Endothelial cell of umbilical vein (primary cell): ENCODE measurements at regions not wholly inside any gene's neighbourhood (a gene's known extent, or its start where the extent isn't known, plus 50 kb on each side); places are given as distances from the start of the nearest gene placed in this dataset.

Experiments
- BruUV-seq: library from RNA; stranded (reverse); fragments of 400-500 nt; replicated peaks from 2 replicates; lab custom pipeline; 2021; lab: Mats Ljungman, UMichigan
- CTCF ChIA-PET: fragments of 300-600, 350-600 bp; sonication (Branson Sonifier 250); formaldehyde crosslinking; loops from one replicate; lab custom pipeline; 2021; ENCODE audit warnings: antibody characterized with exemption, inconsistent platforms; lab: Charles Lee
- POLR2A ChIA-PET: fragments of 300-600, 350-600 bp; sonication (Branson Sonifier 250); formaldehyde crosslinking; loops from one replicate; lab custom pipeline; 2021; ENCODE audit warnings: antibody characterized with exemption, inconsistent platforms; lab: Charles Lee
- DNase-seq: peaks from one replicate; pipeline ENCODE4 v3.0.0-alpha.2; 2011; ENCODE audit warnings: low read depth, low spot score
- FAIRE-seq: peaks from 2 replicates; lab custom pipeline; 2011; peaks lifted over from hg19 to GRCh38; lab: Jason Lieb, UNC
- H2AFZ ChIP-seq: 2 replicates; pipeline ENCODE4 v1.6.0; 2012; ENCODE audit warnings: low read depth, low read length, control low read depth, inconsistent platforms
- H3K27ac ChIP-seq: 2 replicates; pipeline ENCODE4 v1.5.1; 2011; ENCODE audit warnings: low read depth, mild to moderate bottlenecking, control low read depth, low read length, moderate library complexity; ENCODE audit not compliant: insufficient read depth
- H3K27me3 ChIP-seq, 2 experiments: 2 replicates each; pipeline versions ENCODE4 v1.6.0 to v1.6.1; 2011; ENCODE audit warnings: low read length in 2 of 2, mixed read lengths in 1 of 2; ENCODE audit not compliant: control insufficient read depth in 2 of 2, insufficient read depth in 2 of 2
- H3K36me3 ChIP-seq, 2 experiments: 2 replicates in 1 of 2; 3 replicates in 1 of 2; pipeline ENCODE4 v1.5.1; 2011; ENCODE audit warnings: low read length in 2 of 2, mild to moderate bottlenecking in 1 of 2, moderate library complexity in 1 of 2; ENCODE audit not compliant: control insufficient read depth in 2 of 2, insufficient read depth in 2 of 2; ENCODE audit errors: extremely low read depth in 1 of 2
- H3K4me1 ChIP-seq: 3 replicates; pipeline ENCODE4 v1.5.1; 2011; ENCODE audit warnings: mild to moderate bottlenecking, low read length; ENCODE audit not compliant: control insufficient read depth, insufficient read depth; ENCODE audit errors: extremely low read depth
- H3K4me2 ChIP-seq: 2 replicates; pipeline ENCODE4 v1.6.1; 2011; ENCODE audit warnings: low read length, control low read depth, mixed read lengths; ENCODE audit not compliant: insufficient read depth
- H3K4me3 ChIP-seq, 3 experiments: fragments of 200-600 bp in 1 of 3; sonication (generic), shearing (Covaris generic) in 1 of 3; replicated peaks in 1 of 3; 2 replicates each; pipeline ENCODE4 v1.5.1; 2011 to 2016; ENCODE audit warnings: control low read depth in 3 of 3, low read length in 3 of 3, mild to moderate bottlenecking in 2 of 3, inconsistent platforms in 1 of 3, low read depth in 1 of 3, moderate library complexity in 1 of 3; ENCODE audit not compliant: insufficient read depth in 1 of 3
- H3K79me2 ChIP-seq: 2 replicates; pipeline ENCODE4 v1.6.0; 2012; ENCODE audit warnings: low read length, inconsistent platforms; ENCODE audit not compliant: control insufficient read depth, insufficient read depth
- H3K9ac ChIP-seq: replicated peaks from 2 replicates; pipeline ENCODE3; 2011; ENCODE audit warnings: low read length, control low read depth; ENCODE audit not compliant: insufficient read depth; ENCODE audit errors: extremely low read depth
- H3K9me1 ChIP-seq: replicated peaks from 3 replicates; pipeline ENCODE4 v1.6.0; 2011; ENCODE audit warnings: mild to moderate bottlenecking, low read length; ENCODE audit not compliant: control insufficient read depth, insufficient read depth; ENCODE audit errors: extremely low read depth
- H3K9me3 ChIP-seq: replicated peaks from 2 replicates; pipeline ENCODE4 v1.5.1; 2012; ENCODE audit warnings: low read length, inconsistent platforms; ENCODE audit not compliant: control insufficient read depth, insufficient read depth
- H4K20me1 ChIP-seq: replicated peaks from 2 replicates; pipeline ENCODE3; 2011; ENCODE audit warnings: mild to moderate bottlenecking, low read length; ENCODE audit not compliant: control insufficient read depth, insufficient read depth; ENCODE audit errors: extremely low read depth
- CTCF ChIP-seq, 2 donors: IDR thresholded peaks; 1 replicate in 1 of 2; 2 replicates in 1 of 2; pipeline ENCODE4 v1.5.1; 2011; ENCODE audit warnings: low read length in 2 of 2, mild to moderate bottlenecking in 2 of 2, moderate library complexity in 2 of 2, control low read depth in 1 of 2, inconsistent platforms in 1 of 2, low read depth in 1 of 2; ENCODE audit not compliant: insufficient read depth in 1 of 2; ENCODE audit errors: extremely low read depth in 1 of 2
- EZH2 ChIP-seq: IDR thresholded peaks from 2 replicates; pipeline ENCODE4 v1.6.1; 2012; ENCODE audit warnings: borderline replicate concordance, low read depth, mild to moderate bottlenecking, moderate library complexity, low read length, inconsistent platforms; ENCODE audit not compliant: severe bottlenecking
- FOS ChIP-seq: IDR thresholded peaks from 2 replicates; pipeline ENCODE4 v1.6.1; 2011; ENCODE audit warnings: mild to moderate bottlenecking, low read length, moderate library complexity, borderline replicate concordance; ENCODE audit not compliant: insufficient read depth
- GATA2 ChIP-seq: IDR thresholded peaks from 2 replicates; pipeline ENCODE4 v1.7.0; 2011; ENCODE audit warnings: low read depth, mild to moderate bottlenecking, moderate library complexity, mixed read lengths, low read length; ENCODE audit not compliant: insufficient read length, insufficient read depth
- JUN ChIP-seq: IDR thresholded peaks from 2 replicates; pipeline ENCODE4 v1.6.1; 2011; ENCODE audit warnings: borderline replicate concordance, low read depth; ENCODE audit not compliant: insufficient read length, insufficient read depth
- MYC ChIP-seq: IDR thresholded peaks from one replicate; pipeline ENCODE4 v1.6.1; 2011; ENCODE audit warnings: mild to moderate bottlenecking, low read depth, low read length
- POLR2A ChIP-seq: IDR thresholded peaks from 2 replicates; pipeline ENCODE4 v1.6.1; 2012; ENCODE audit warnings: low read depth, mild to moderate bottlenecking, control low read depth, low read length
- POLR2AphosphoS5 ChIP-seq: IDR thresholded peaks from 2 replicates; pipeline ENCODE4 v1.6.1; 2012; ENCODE audit warnings: low read depth, mild to moderate bottlenecking, control low read depth, low read length, moderate library complexity; ENCODE audit not compliant: insufficient read depth
- dilution Hi-C: fragments of 300-500 bp; cut with MboI; formaldehyde crosslinking; loops from one replicate; pipeline ENCODE4 v1.15.0; 2019; ENCODE audit warnings: low sequenced_read_pairs; ENCODE audit not compliant: extremely low pct_ligation_motif_present
- intact Hi-C: fragments of 100-400 bp; cut with micrococcal nuclease; formaldehyde crosslinking; loops from one replicate; pipeline ENCODE4 v1.10.0; 2022
- TF ChIP-seq, protein P1 (sequence below): IDR thresholded peaks from 2 replicates; pipeline ENCODE4 v1.6.1; 2011; ENCODE audit not compliant: insufficient read depth, insufficient read length

DNA sequence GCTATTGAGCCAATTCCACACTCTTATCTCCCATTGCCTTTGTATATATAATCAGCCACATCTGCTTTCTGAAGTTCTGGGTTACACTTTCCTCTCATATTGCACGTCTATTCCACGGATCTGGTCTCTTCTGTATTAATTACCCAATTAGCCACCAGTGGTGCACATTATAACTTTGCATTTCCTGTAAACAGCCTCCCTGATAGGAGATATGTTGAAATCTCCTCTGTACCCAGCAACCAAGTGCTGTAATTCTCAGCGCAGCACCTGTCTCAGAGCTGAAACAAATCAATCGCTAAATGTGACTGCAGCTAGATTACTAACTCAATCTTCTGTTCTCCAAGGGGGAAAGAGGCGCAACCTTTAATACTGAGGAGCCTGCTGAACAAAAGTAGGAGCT is 326.4 kb downstream of the SLITRK2 start:
- Histone ChIP-seq H3K27me3 (no peaks in the 10 kb centered on the region), H3K9me1 (no peaks in the 10 kb centered on the region), H3K9ac (no peak overlapping the region), H3K4me1 (no peaks in the 10 kb centered on the region), H4K20me1 (no peaks in the 10 kb centered on the region), H3K4me3 (no peak overlapping the region), H2AFZ (no peak overlapping the region), H3K79me2 (no peaks in the 10 kb centered on the region), H3K27ac (no peak overlapping the region), H3K9me3 (no peaks in the 10 kb centered on the region), H3K36me3 (no peaks in the 10 kb centered on the region), H3K4me2 (no peak overlapping the region)
- no peak for DNase-seq
- ChIA-PET CTCF (no interaction called here), POLR2A (no interaction called here)
- FAIRE-seq, result no peak
- dilution Hi-C loops (no loop called here), intact Hi-C loops (no loop called here)
- no TSS peak for BruUV-seq
- no peak for TF ChIP-seq POLR2AphosphoS5
- no peak for TF ChIP-seq POLR2A
- TF ChIP-seq EZH2, result no peak
- TF ChIP-seq GATA2, result no peak
- TF ChIP-seq, protein P1, sequence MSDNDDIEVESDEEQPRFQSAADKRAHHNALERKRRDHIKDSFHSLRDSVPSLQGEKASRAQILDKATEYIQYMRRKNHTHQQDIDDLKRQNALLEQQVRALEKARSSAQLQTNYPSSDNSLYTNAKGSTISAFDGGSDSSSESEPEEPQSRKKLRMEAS, result no peak
- TF ChIP-seq CTCF (IDR thresholded peaks at IDR 0.05; ENCODE audit: extremely low read depth in 1 of 2, insufficient read depth in 1 of 2, low read depth in 1 of 2, low read length in 2 of 2), result no peak
- no peak for TF ChIP-seq FOS
- TF ChIP-seq JUN, result no peak
- TF ChIP-seq MYC, result no peak
